ENCODE measurements at regions not wholly inside any gene's neighbourhood (a gene's known extent, or its start where the extent isn't known, plus 50 kb on each side); places are given as distances from the start of the nearest gene placed in this dataset.

- no peak for TF ChIP-seq CTCF (IDR thresholded peaks at IDR 0.05; ENCODE audit: borderline replicate concordance, control extremely low read depth, extremely low read depth, insufficient read depth, missing control alignments)
- in situ Hi-C loops (cut with MboI; ENCODE audit: low sequenced_read_pairs, unreplicated experiment): no loop called here
- DNase-seq (ENCODE audit: low spot score): no peak
These were observed 111.8 kb upstream of the CYYR1 start for GRCh38 chr21:26684889-26685288.

- in situ Hi-C loops (cut with MboI; ENCODE audit: low sequenced_read_pairs, unreplicated experiment): no loop called here
- no peak for TF ChIP-seq CTCF (IDR thresholded peaks at IDR 0.05; ENCODE audit: borderline replicate concordance, control extremely low read depth, extremely low read depth, insufficient read depth, missing control alignments)
- no peak for DNase-seq (ENCODE audit: low spot score)
These were observed 110.9 kb upstream of the CYYR1 start for GRCh38 chr21:26683996-26684395.

- TF ChIP-seq CTCF (IDR thresholded peaks at IDR 0.05; ENCODE audit: borderline replicate concordance, control extremely low read depth, extremely low read depth, insufficient read depth, missing control alignments): no peak
- no peak for DNase-seq (ENCODE audit: low spot score)
- in situ Hi-C loops (cut with MboI; ENCODE audit: low sequenced_read_pairs, unreplicated experiment): no loop called here
These were observed 106.2 kb upstream of the CYYR1 start for GRCh38 chr21:26679284-26679683.

- no peak for TF ChIP-seq CTCF (IDR thresholded peaks at IDR 0.05; ENCODE audit: borderline replicate concordance, control extremely low read depth, extremely low read depth, insufficient read depth, missing control alignments)
- no peak for DNase-seq (ENCODE audit: low spot score)
- in situ Hi-C loops (cut with MboI; ENCODE audit: low sequenced_read_pairs, unreplicated experiment): no loop called here
These were observed 101.2 kb upstream of the CYYR1 start for GRCh38 chr21:26674323-26674722.

GRCh38 chr21:26669215-26669764, 96.2 kb upstream of the CYYR1 start:
- no peak for TF ChIP-seq CTCF (IDR thresholded peaks at IDR 0.05; ENCODE audit: borderline replicate concordance, control extremely low read depth, extremely low read depth, insufficient read depth, missing control alignments)
- no peak for DNase-seq (ENCODE audit: low spot score)

GRCh38 chr21:26659757-26660156, 86.7 kb upstream of the CYYR1 start:
- in situ Hi-C loops (cut with MboI; ENCODE audit: low sequenced_read_pairs, unreplicated experiment): no loop called here
- TF ChIP-seq CTCF (IDR thresholded peaks at IDR 0.05; ENCODE audit: borderline replicate concordance, control extremely low read depth, extremely low read depth, insufficient read depth, missing control alignments): no peak
- DNase-seq (ENCODE audit: low spot score): no peak

More at GRCh38 chr21:26669215-26669764, 96.2 kb upstream of the CYYR1 start:
- in situ Hi-C loops (cut with MboI; ENCODE audit: low sequenced_read_pairs, unreplicated experiment): no loop called here
